Vagina (tissue), 2 donors: ENCODE measurements at regions not wholly inside any gene's neighbourhood (a gene's known extent, or its start where the extent isn't known, plus 50 kb on each side); places are given as distances from the start of the nearest gene placed in this dataset.
A peak's percentile ranks its signal among the peaks of the same experiment; 100 is the strongest.

Source experiments
- CTCF ChIP-seq, 3 experiments: fragments of 450-650 bp in 2 of 3; fragments of 200-600 bp in 1 of 3; sonication (generic) in 1 of 3; IDR thresholded peaks; one replicate each; pipeline ENCODE4 v1.5.1; 2017 to 2019; ENCODE audit warnings: antibody characterized with exemption in 3 of 3, mild to moderate bottlenecking in 2 of 3, moderate library complexity in 2 of 3
- POLR2A ChIP-seq, 2 donors: fragments of 450-650 bp; IDR thresholded peaks; one replicate each; pipeline ENCODE4 v1.6.1; 2017; ENCODE audit warnings: antibody characterized with exemption in 2 of 2, mild to moderate bottlenecking in 2 of 2, moderate library complexity in 2 of 2
- POLR2AphosphoS5 ChIP-seq, 2 donors: sonication (generic); formaldehyde crosslinking; IDR thresholded peaks; one replicate each; pipeline ENCODE4 v1.9.0; 2017; ENCODE audit warnings: antibody characterized with exemption in 2 of 2, mild to moderate bottlenecking in 2 of 2, low read depth in 1 of 2; ENCODE audit not compliant: insufficient read depth in 1 of 2

- peak; percentile 81 to 98 (median 97) for TF ChIP-seq CTCF (IDR thresholded peaks at IDR 0.05)
- TF ChIP-seq POLR2AphosphoS5 (IDR thresholded peaks at IDR 0.05; ENCODE audit: insufficient read depth in 1 of 2, low read depth in 1 of 2): no peak
- TF ChIP-seq POLR2A (IDR thresholded peaks at IDR 0.05): no peak
Observed at GRCh38 chr1:13960375-13960987, 260.5 kb downstream of the PRDM2 start.
